KMS-11 (cell line): ENCODE measurements at regions not wholly inside any gene's neighbourhood (a gene's known extent, or its start where the extent isn't known, plus 50 kb on each side); places are given as distances from the start of the nearest gene placed in this dataset.
"Not testable (repeated sequence)": the region's sequence is repeated elsewhere in the genome, so short reads cannot be mapped to it uniquely, and the experiment has no call there.

Source experiments
- H2AFZ ChIP-seq: fragments of 200-600 bp; sonication (generic); 2 replicates; pipeline ENCODE4 v1.6.1; 2016; ENCODE audit warnings: antibody characterized with exemption, mixed run types, low read depth
- H3K27ac ChIP-seq: fragments of 200-600 bp; sonication (generic); 2 replicates; pipeline ENCODE4 v1.6.1; 2016; ENCODE audit warnings: mild to moderate bottlenecking, mixed run types
- H3K27me3 ChIP-seq: fragments of 200-600 bp; sonication (generic); 2 replicates; pipeline ENCODE4 v1.6.1; 2017; ENCODE audit warnings: mild to moderate bottlenecking, low read depth, mixed run types, moderate library complexity; ENCODE audit not compliant: insufficient read depth
- H3K36me3 ChIP-seq: fragments of 200-600 bp; sonication (generic); 2 replicates; pipeline ENCODE4 v1.6.1; 2017; ENCODE audit warnings: mild to moderate bottlenecking, mixed run types; ENCODE audit not compliant: insufficient read depth
- H3K4me1 ChIP-seq: fragments of 200-600 bp; sonication (generic); 2 replicates; pipeline ENCODE4 v1.6.1; 2016; ENCODE audit warnings: mild to moderate bottlenecking, low read depth, mixed run types; ENCODE audit not compliant: poor library complexity, severe bottlenecking
- H3K4me2 ChIP-seq: fragments of 200-600 bp; sonication (generic); 2 replicates; pipeline ENCODE4 v1.7.0; 2016; ENCODE audit warnings: mild to moderate bottlenecking, mixed run types
- H3K4me3 ChIP-seq: fragments of 200-600 bp; sonication (generic); IDR thresholded peaks from 2 replicates; pipeline ENCODE4 v1.6.1; 2017; ENCODE audit warnings: low read depth, low read length, mixed read lengths; ENCODE audit not compliant: insufficient read depth
- H3K79me2 ChIP-seq: fragments of 200-600 bp; sonication (generic); 2 replicates; pipeline ENCODE4 v1.6.1; 2016; ENCODE audit warnings: low read depth, mixed run types; ENCODE audit not compliant: insufficient read depth
- H3K9ac ChIP-seq: fragments of 200-600 bp; sonication (generic); 2 replicates; pipeline ENCODE4 v1.6.1; 2016; ENCODE audit warnings: mild to moderate bottlenecking, mixed run types
- H4K20me1 ChIP-seq: fragments of 200-600 bp; sonication (generic); 2 replicates; pipeline ENCODE4 v1.6.1; 2016; ENCODE audit warnings: mild to moderate bottlenecking, mixed run types; ENCODE audit not compliant: insufficient read depth
- CTCF ChIP-seq: fragments of 200-600 bp; sonication (generic); conservative IDR thresholded peaks from 2 replicates; pipeline ENCODE4 v1.6.1; 2017; ENCODE audit warnings: low read depth, mild to moderate bottlenecking, antibody characterized with exemption, low read length, moderate library complexity, mixed read lengths

- Histone ChIP-seq H3K9ac (no peak overlapping the region), H3K27ac (no peak overlapping the region), H3K36me3 (no peaks in the 10 kb centered on the region), H3K4me1 (no peaks in the 10 kb centered on the region), H3K4me3 (no peak overlapping the region), H3K27me3 (no peaks in the 10 kb centered on the region), H3K79me2 (no peaks in the 10 kb centered on the region), H2AFZ (no peak overlapping the region), H3K4me2 (no peak overlapping the region), H4K20me1 (no peaks in the 10 kb centered on the region)
- no peak for TF ChIP-seq CTCF
Observed at GRCh38 chr2:154580767-154581166, 117.7 kb upstream of the KCNJ3 start.

- not testable (repeated sequence) for H3K4me3 ChIP-seq, H3K4me1 ChIP-seq, H2AFZ ChIP-seq, H3K9ac ChIP-seq, H3K27me3 ChIP-seq, H3K36me3 ChIP-seq, H4K20me1 ChIP-seq, H3K4me2 ChIP-seq, H3K79me2 ChIP-seq, H3K27ac ChIP-seq
Observed at GRCh38 chr2:154582694-154583093, 115.8 kb upstream of the KCNJ3 start.

- not testable (repeated sequence) for H3K4me2 ChIP-seq, H3K4me3 ChIP-seq, H3K79me2 ChIP-seq, H3K36me3 ChIP-seq, H3K9ac ChIP-seq, H3K27ac ChIP-seq, H2AFZ ChIP-seq, H3K27me3 ChIP-seq, H4K20me1 ChIP-seq, H3K4me1 ChIP-seq
Observed at GRCh38 chr2:154583274-154583673, 115.2 kb upstream of the KCNJ3 start.

- H3K9ac ChIP-seq, result no peak overlapping the region
- H3K4me3 ChIP-seq, result no peak overlapping the region
- H3K4me2 ChIP-seq, result no peak overlapping the region
- no peak overlapping the region for H2AFZ ChIP-seq
- H3K27me3 ChIP-seq, result no peaks in the 10 kb centered on the region
- no peaks in the 10 kb centered on the region for H3K36me3 ChIP-seq
- H3K27ac ChIP-seq, result no peak overlapping the region
- H3K79me2 ChIP-seq, result no peaks in the 10 kb centered on the region
- no peaks in the 10 kb centered on the region for H3K4me1 ChIP-seq
- TF ChIP-seq CTCF, result no peak
- no peaks in the 10 kb centered on the region for H4K20me1 ChIP-seq
Observed at GRCh38 chr2:154587739-154588138, 110.8 kb upstream of the KCNJ3 start.

- Histone ChIP-seq H3K9ac (no peak overlapping the region), H3K4me1 (no peaks in the 10 kb centered on the region), H3K4me3 (no peak overlapping the region), H3K79me2 (no peaks in the 10 kb centered on the region), H3K36me3 (no peaks in the 10 kb centered on the region), H4K20me1 (no peaks in the 10 kb centered on the region), H3K27me3 (no peaks in the 10 kb centered on the region), H3K27ac (no peak overlapping the region), H3K4me2 (no peak overlapping the region), H2AFZ (no peak overlapping the region)
- TF ChIP-seq CTCF, result no peak
Observed at GRCh38 chr2:154588838-154589237, 109.7 kb upstream of the KCNJ3 start.

GRCh38 chr2:154589514-154589913 lies 109.0 kb upstream of the KCNJ3 start:
- Histone ChIP-seq H3K79me2 (no peaks in the 10 kb centered on the region), H3K27ac (no peak overlapping the region), H3K27me3 (no peaks in the 10 kb centered on the region), H4K20me1 (no peaks in the 10 kb centered on the region), H3K9ac (no peak overlapping the region), H3K4me3 (no peak overlapping the region), H3K4me2 (no peak overlapping the region), H2AFZ (no peak overlapping the region), H3K4me1 (no peaks in the 10 kb centered on the region), H3K36me3 (no peaks in the 10 kb centered on the region)
- no peak for TF ChIP-seq CTCF
